ENCODE measurements at regions not wholly inside any gene's neighbourhood (a gene's known extent, or its start where the extent isn't known, plus 50 kb on each side); places are given as distances from the start of the nearest gene placed in this dataset.

DNA sequence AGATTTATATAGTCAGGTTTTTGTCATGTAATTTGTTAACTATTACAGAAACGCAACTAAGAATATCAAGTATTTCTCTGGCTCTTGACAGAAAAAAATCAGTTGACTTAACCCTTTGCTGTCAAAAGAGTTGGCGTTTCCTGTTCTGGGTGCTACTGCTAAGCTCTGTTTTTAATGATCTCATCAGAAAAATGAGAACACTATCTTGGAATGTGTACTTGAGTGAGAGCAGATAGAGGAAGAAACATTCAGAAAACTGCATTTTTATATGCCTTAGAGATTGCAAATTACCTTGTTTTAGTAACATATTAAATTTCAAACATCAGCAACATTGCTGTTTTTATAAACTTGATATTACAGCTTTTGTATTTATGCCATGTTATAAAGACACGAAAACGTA is 297.9 kb downstream of the RDH14 start:
- TF ChIP-seq, protein P1, sequence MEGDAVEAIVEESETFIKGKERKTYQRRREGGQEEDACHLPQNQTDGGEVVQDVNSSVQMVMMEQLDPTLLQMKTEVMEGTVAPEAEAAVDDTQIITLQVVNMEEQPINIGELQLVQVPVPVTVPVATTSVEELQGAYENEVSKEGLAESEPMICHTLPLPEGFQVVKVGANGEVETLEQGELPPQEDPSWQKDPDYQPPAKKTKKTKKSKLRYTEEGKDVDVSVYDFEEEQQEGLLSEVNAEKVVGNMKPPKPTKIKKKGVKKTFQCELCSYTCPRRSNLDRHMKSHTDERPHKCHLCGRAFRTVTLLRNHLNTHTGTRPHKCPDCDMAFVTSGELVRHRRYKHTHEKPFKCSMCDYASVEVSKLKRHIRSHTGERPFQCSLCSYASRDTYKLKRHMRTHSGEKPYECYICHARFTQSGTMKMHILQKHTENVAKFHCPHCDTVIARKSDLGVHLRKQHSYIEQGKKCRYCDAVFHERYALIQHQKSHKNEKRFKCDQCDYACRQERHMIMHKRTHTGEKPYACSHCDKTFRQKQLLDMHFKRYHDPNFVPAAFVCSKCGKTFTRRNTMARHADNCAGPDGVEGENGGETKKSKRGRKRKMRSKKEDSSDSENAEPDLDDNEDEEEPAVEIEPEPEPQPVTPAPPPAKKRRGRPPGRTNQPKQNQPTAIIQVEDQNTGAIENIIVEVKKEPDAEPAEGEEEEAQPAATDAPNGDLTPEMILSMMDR (IDR thresholded peaks at IDR 0.05): no peak
- TF ChIP-seq POLR2A (IDR thresholded peaks at IDR 0.05): no peak
